Thyroid gland (tissue), 4 donors: ENCODE measurements at regions not wholly inside any gene's neighbourhood (a gene's known extent, or its start where the extent isn't known, plus 50 kb on each side); places are given as distances from the start of the nearest gene placed in this dataset.

Experiments
- POLR2A ChIP-seq, 2 donors: fragments of 450-650 bp; IDR thresholded peaks; one replicate each; pipeline ENCODE4 v1.6.1; 2017; ENCODE audit warnings: antibody characterized with exemption in 2 of 2, mild to moderate bottlenecking in 2 of 2, moderate library complexity in 1 of 2
- TF ChIP-seq, protein P1 (sequence below), 6 experiments: fragments of 200-600 bp in 3 of 6; fragments of 450-650 bp in 3 of 6; sonication (generic) in 3 of 6; IDR thresholded peaks; one replicate each; pipeline ENCODE4 v1.5.1; 2016 to 2019; ENCODE audit warnings: antibody characterized with exemption in 6 of 6, mild to moderate bottlenecking in 2 of 6, inconsistent platforms in 1 of 6, moderate library complexity in 1 of 6

DNA sequence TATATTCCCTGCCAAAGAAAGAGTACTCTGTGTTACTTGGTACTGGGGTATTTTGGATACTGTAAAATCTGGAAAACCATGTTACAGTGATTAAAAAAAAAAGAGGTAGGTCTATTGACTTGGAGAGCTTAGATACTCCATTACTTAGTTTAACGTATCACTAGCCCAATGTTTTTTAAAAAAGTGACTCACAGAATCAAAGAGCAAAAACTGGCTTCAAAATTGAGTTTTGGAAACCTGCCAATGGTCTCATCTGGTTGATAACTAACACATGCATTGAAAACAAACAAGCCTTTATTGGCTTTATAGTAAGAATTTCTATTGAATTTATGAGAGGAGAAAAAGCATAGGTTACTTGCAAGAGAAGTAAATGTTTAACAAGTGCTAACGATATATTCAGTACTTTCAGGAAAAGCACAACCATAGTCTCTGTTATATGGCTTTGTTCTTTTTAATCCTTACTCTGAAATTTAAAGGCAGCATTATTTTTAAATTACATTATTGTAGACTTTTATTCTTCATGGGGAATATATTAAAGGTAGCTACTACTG, 563.3 kb upstream of the SORCS1 start:
- TF ChIP-seq POLR2A (IDR thresholded peaks at IDR 0.05) = no peak
- TF ChIP-seq, protein P1, sequence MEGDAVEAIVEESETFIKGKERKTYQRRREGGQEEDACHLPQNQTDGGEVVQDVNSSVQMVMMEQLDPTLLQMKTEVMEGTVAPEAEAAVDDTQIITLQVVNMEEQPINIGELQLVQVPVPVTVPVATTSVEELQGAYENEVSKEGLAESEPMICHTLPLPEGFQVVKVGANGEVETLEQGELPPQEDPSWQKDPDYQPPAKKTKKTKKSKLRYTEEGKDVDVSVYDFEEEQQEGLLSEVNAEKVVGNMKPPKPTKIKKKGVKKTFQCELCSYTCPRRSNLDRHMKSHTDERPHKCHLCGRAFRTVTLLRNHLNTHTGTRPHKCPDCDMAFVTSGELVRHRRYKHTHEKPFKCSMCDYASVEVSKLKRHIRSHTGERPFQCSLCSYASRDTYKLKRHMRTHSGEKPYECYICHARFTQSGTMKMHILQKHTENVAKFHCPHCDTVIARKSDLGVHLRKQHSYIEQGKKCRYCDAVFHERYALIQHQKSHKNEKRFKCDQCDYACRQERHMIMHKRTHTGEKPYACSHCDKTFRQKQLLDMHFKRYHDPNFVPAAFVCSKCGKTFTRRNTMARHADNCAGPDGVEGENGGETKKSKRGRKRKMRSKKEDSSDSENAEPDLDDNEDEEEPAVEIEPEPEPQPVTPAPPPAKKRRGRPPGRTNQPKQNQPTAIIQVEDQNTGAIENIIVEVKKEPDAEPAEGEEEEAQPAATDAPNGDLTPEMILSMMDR (IDR thresholded peaks at IDR 0.05) = no peak
